HCT116 (cell line): ENCODE measurements at regions not wholly inside any gene's neighbourhood (a gene's known extent, or its start where the extent isn't known, plus 50 kb on each side); places are given as distances from the start of the nearest gene placed in this dataset.

Source experiments
- ATAC-seq: fragments of 200-7000 bp; cut with Tn5 transposase; 2 replicates; pipeline ENCODE4 v1.9.1; 2020; ENCODE audit warnings: mild to moderate bottlenecking, moderate library complexity
- BruUV-seq: library from RNA; stranded (reverse); fragments of 400-500 nt; replicated peaks from 2 replicates; lab custom pipeline; 2021; lab: Mats Ljungman, UMichigan
- CTCF ChIA-PET: fragments of 300-600 bp; sonication (Branson Sonifier 250); formaldehyde crosslinking; loops from one replicate; lab custom pipeline; 2021; ENCODE audit warnings: antibody characterized with exemption; lab: Charles Lee
- POLR2A ChIA-PET: fragments of 300-600, 350-600 bp; sonication (Branson Sonifier 250); formaldehyde crosslinking; loops from one replicate; lab custom pipeline; 2021; ENCODE audit warnings: antibody characterized with exemption; lab: Charles Lee
- RAD21 ChIA-PET, 2 experiments: fragments of 300-600 bp; sonication (Branson Sonifier 250); formaldehyde crosslinking; loops; one replicate each; lab custom pipeline; 2023; ENCODE audit warnings: low total read pairs in 2 of 2; ENCODE audit not compliant: uncharacterized antibody in 2 of 2, unreplicated experiment in 2 of 2, low non-redundant PET in 1 of 2; lab: Charles Lee
- DNase-seq: peaks from one replicate; pipeline ENCODE4 v3.0.0-alpha.2; 2010; ENCODE audit warnings: low read depth, low spot score
- H2AFZ ChIP-seq: fragments of 200-600 bp; shearing (Covaris generic), sonication (generic); 2 replicates; pipeline ENCODE4 v1.6.1; 2017; ENCODE audit warnings: low read depth, mixed run types, mixed read lengths, antibody characterized with exemption, low read length; ENCODE audit not compliant: poor library complexity, severe bottlenecking
- H3K27ac ChIP-seq: 2 replicates; pipeline ENCODE4 v1.5.1; 2012; ENCODE audit warnings: low read depth, low read length
- H3K27me3 ChIP-seq: fragments of 200-600 bp; sonication (generic); 2 replicates; pipeline ENCODE4 v1.6.1; 2016; ENCODE audit warnings: mixed run types, low read length, mixed read lengths; ENCODE audit not compliant: insufficient read depth
- H3K36me3 ChIP-seq, 2 experiments: fragments of 200-500 bp in 1 of 2; fragments of 200-600 bp in 1 of 2; sonication (Bioruptor generic) in 1 of 2; sonication (generic) in 1 of 2; 2 replicates each; pipeline versions ENCODE4 v1.5.1 to v1.6.1; 2014 to 2016; ENCODE audit warnings: low read length in 2 of 2, inconsistent platforms in 1 of 2, mixed read lengths in 1 of 2, mixed run types in 1 of 2; ENCODE audit not compliant: insufficient read depth in 2 of 2, control insufficient read depth in 1 of 2
- H3K4me1 ChIP-seq, 2 experiments: fragments of 200-600 bp in 1 of 2; sonication (generic) in 1 of 2; 2 replicates each; pipeline versions ENCODE4 v1.5.1 to v1.6.1; 2012 to 2017; ENCODE audit warnings: low read length in 2 of 2, inconsistent platforms in 1 of 2, mild to moderate bottlenecking in 1 of 2, mixed read lengths in 1 of 2, mixed run types in 1 of 2, moderate library complexity in 1 of 2; ENCODE audit not compliant: insufficient read depth in 2 of 2, control insufficient read depth in 1 of 2
- H3K4me2 ChIP-seq: fragments of 200-600 bp; sonication (generic); 2 replicates; pipeline ENCODE4 v1.6.1; 2017; ENCODE audit warnings: mixed run types, low read length, mixed read lengths
- H3K4me3 ChIP-seq, 2 experiments: fragments of 200-600 bp in 1 of 2; sonication (generic) in 1 of 2; replicated peaks in 1 of 2; 2 replicates each; pipeline ENCODE4 v1.5.1; 2011 to 2016; ENCODE audit warnings: low read length in 2 of 2, control low read depth in 1 of 2, low read depth in 1 of 2, mild to moderate bottlenecking in 1 of 2, mixed read lengths in 1 of 2, mixed run types in 1 of 2
- H3K79me2 ChIP-seq: fragments of 200-600 bp; sonication (generic); 2 replicates; pipeline ENCODE4 v1.6.1; 2017; ENCODE audit warnings: mild to moderate bottlenecking, mixed run types, low read length, moderate library complexity, mixed read lengths; ENCODE audit not compliant: insufficient read depth
- H3K9ac ChIP-seq: fragments of 200-600 bp; sonication (generic); 2 replicates; pipeline ENCODE4 v1.6.1; 2016; ENCODE audit warnings: low read length, mixed read lengths
- H3K9me2 ChIP-seq: fragments of 200-600 bp; sonication (generic), shearing (Covaris generic); 2 replicates; pipeline ENCODE4 v1.6.1; 2017; ENCODE audit warnings: mixed run types, mild to moderate bottlenecking, moderate library complexity; ENCODE audit not compliant: insufficient read depth
- H3K9me3 ChIP-seq, 2 experiments: fragments of 200-500 bp in 1 of 2; fragments of 200-600 bp in 1 of 2; sonication (Bioruptor generic) in 1 of 2; sonication (generic) in 1 of 2; 2 replicates each; pipeline ENCODE4 v1.6.1; 2014 to 2017; ENCODE audit warnings: low read length in 2 of 2, mixed read lengths in 2 of 2, inconsistent platforms in 1 of 2, low read depth in 1 of 2, mild to moderate bottlenecking in 1 of 2, mixed run types in 1 of 2, moderate library complexity in 1 of 2; ENCODE audit not compliant: control insufficient read depth in 1 of 2, insufficient read depth in 1 of 2
- H4K20me1 ChIP-seq: fragments of 200-600 bp; sonication (generic), shearing (Covaris generic); 2 replicates; pipeline ENCODE4 v1.6.1; 2017; ENCODE audit warnings: mixed run types, mild to moderate bottlenecking, moderate library complexity; ENCODE audit not compliant: insufficient read depth
- ATF3 ChIP-seq: IDR thresholded peaks from 2 replicates; pipeline ENCODE4 v1.6.1; 2012
- CBX3 ChIP-seq: IDR thresholded peaks from 2 replicates; pipeline ENCODE4 v1.6.1; 2012; ENCODE audit warnings: low read depth
- CTCF ChIP-seq, 3 experiments: fragments of 200-600 bp in 1 of 3; sonication (generic) in 1 of 3; IDR thresholded peaks in 2 of 3; conservative IDR thresholded peaks in 1 of 3; 2 replicates each; pipeline ENCODE4 v1.5.1; 2012 to 2017; ENCODE audit warnings: low read depth in 2 of 3, low read length in 2 of 3, antibody characterized with exemption in 1 of 3, borderline replicate concordance in 1 of 3, control low read depth in 1 of 3, mild to moderate bottlenecking in 1 of 3, mixed read lengths in 1 of 3, mixed run types in 1 of 3, moderate library complexity in 1 of 3; ENCODE audit not compliant: insufficient read depth in 1 of 3
- JUND ChIP-seq: IDR thresholded peaks from 2 replicates; pipeline ENCODE4 v1.6.1; 2012
- SIN3A ChIP-seq: IDR thresholded peaks from 2 replicates; pipeline ENCODE4 v1.6.1; 2012; ENCODE audit warnings: low read depth
- ZBTB33 ChIP-seq: IDR thresholded peaks from 2 replicates; pipeline ENCODE4 v1.6.1; 2011; ENCODE audit warnings: mild to moderate bottlenecking, low read length, moderate library complexity; ENCODE audit not compliant: insufficient replicate concordance; ENCODE audit errors: extremely low read depth
- ZFX ChIP-seq: fragments of 450-650 bp; IDR thresholded peaks from 2 replicates; pipeline ENCODE4 v1.6.1; 2017
- ZNF274 ChIP-seq: fragments of 200-500 bp; sonication (Bioruptor generic); IDR thresholded peaks from 2 replicates; pipeline ENCODE4 v1.6.1; 2014; ENCODE audit warnings: mild to moderate bottlenecking, low read depth, low read length, inconsistent platforms
- intact Hi-C: fragments of 100-400 bp; cut with micrococcal nuclease; formaldehyde crosslinking; loops from 2 replicates; pipeline ENCODE4 v1.10.0; 2022

GRCh38 chr20:39880890-39881289 lies 808.1 kb downstream of the MAFB start:
- H3K9ac ChIP-seq: no peak overlapping the region
- no TSS peak for BruUV-seq
- H3K9me3 ChIP-seq: no peaks in the 10 kb centered on the region; a peak in 2 of 4 replicates
- H3K36me3 ChIP-seq: no peaks in the 10 kb centered on the region
- CTCF ChIA-PET: no interaction called here
- H3K4me1 ChIP-seq: no peaks in the 10 kb centered on the region
- H3K4me2 ChIP-seq: no peak overlapping the region
- no peaks in the 10 kb centered on the region for H4K20me1 ChIP-seq
- no peaks in the 10 kb centered on the region for H3K9me2 ChIP-seq
- POLR2A ChIA-PET: no interaction called here
- no peak for DNase-seq
- H3K4me3 ChIP-seq: no peak overlapping the region
- intact Hi-C loops: no loop called here
- no peak overlapping the region for H3K27ac ChIP-seq
- ATAC-seq: no peak
- no peaks in the 10 kb centered on the region for H3K27me3 ChIP-seq
- TF ChIP-seq CTCF (IDR thresholded peaks at IDR 0.05 in 2 of 3, conservative IDR thresholded peaks at IDR 0.05 in 1 of 3; ENCODE audit: borderline replicate concordance in 1 of 3, insufficient read depth in 1 of 3, low read depth in 2 of 3, low read length in 2 of 3) (peak in 1 of 3 experiments; percentile 17; a peak in 1 of 6 replicates), SIN3A (no peak)
- no peaks in the 10 kb centered on the region for H3K79me2 ChIP-seq
- no peak overlapping the region for H2AFZ ChIP-seq
- RAD21 ChIA-PET: no interaction called here

- H3K36me3 ChIP-seq: no peaks in the 10 kb centered on the region
- no peak overlapping the region for H3K27ac ChIP-seq
- no peak overlapping the region for H3K4me2 ChIP-seq
- ChIA-PET RAD21 (no interaction called here), CTCF (no interaction called here), POLR2A (no interaction called here)
- no peaks in the 10 kb centered on the region for H3K9me2 ChIP-seq
- H4K20me1 ChIP-seq: no peaks in the 10 kb centered on the region
- H3K4me3 ChIP-seq: no peak overlapping the region
- TF ChIP-seq ZFX: no peak
- no peak for TF ChIP-seq JUND
- TF ChIP-seq ZNF274: no peak
- TF ChIP-seq ATF3: no peak
- TF ChIP-seq ZBTB33: no peak
- no peak for TF ChIP-seq CBX3
- H2AFZ ChIP-seq: no peak overlapping the region
- intact Hi-C loops: no loop called here
- no peak overlapping the region for H3K9ac ChIP-seq
- H3K27me3 ChIP-seq: no peaks in the 10 kb centered on the region
- no peaks in the 10 kb centered on the region for H3K4me1 ChIP-seq
- no peaks in the 10 kb centered on the region for H3K79me2 ChIP-seq
- DNase-seq: no peak
- ATAC-seq: no peak
- no TSS peak for BruUV-seq
- no peaks in the 10 kb centered on the region; a peak in 2 of 4 replicates for H3K9me3 ChIP-seq
These were observed 809.7 kb downstream of the MAFB start for GRCh38 chr20:39879296-39879695.
